GM12874 (cell line): ENCODE measurements at regions not wholly inside any gene's neighbourhood (a gene's known extent, or its start where the extent isn't known, plus 50 kb on each side); places are given as distances from the start of the nearest gene placed in this dataset.

Experiments
- TF ChIP-seq, protein P1 (sequence below): IDR thresholded peaks from 2 replicates; pipeline ENCODE4 v1.5.1; 2011; ENCODE audit warnings: low read depth, mild to moderate bottlenecking, control low read depth, low read length, moderate library complexity; ENCODE audit not compliant: insufficient read depth

DNA sequence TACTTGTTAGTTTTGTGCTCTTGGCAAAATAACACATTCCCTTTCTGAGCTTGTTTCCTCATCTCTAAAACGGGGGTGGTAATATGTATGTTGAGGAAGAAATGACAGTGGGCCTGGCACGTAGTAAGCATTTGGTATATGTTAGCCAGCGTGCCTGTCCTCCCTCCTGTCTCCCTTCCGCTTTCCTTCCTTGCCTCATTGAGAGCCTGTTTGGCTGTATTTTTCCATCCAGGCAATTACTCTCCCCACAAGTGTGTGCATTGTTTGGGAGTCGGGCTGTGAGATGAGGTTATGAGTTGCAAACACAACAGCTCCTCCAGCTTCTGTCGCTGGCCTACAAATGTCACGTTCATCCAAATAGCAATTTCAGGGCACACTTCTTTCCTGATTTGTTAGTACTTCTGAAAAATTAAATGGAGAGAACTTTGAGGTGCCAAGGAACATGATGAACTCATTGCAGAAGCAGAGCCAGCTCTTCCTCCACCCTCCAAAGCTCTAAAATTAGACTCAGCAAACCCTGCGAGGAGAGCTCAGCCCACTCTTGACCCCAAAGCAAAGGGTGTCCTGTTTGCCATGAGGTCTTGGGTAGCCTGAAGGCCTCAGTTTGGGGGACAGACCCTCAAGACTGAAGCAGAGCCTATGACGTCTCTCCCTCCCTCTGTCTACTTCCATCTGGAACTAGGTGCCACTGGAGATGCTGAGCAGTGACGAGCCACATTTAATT is 50.7 kb upstream of the TOX2 start:
- TF ChIP-seq, protein P1, sequence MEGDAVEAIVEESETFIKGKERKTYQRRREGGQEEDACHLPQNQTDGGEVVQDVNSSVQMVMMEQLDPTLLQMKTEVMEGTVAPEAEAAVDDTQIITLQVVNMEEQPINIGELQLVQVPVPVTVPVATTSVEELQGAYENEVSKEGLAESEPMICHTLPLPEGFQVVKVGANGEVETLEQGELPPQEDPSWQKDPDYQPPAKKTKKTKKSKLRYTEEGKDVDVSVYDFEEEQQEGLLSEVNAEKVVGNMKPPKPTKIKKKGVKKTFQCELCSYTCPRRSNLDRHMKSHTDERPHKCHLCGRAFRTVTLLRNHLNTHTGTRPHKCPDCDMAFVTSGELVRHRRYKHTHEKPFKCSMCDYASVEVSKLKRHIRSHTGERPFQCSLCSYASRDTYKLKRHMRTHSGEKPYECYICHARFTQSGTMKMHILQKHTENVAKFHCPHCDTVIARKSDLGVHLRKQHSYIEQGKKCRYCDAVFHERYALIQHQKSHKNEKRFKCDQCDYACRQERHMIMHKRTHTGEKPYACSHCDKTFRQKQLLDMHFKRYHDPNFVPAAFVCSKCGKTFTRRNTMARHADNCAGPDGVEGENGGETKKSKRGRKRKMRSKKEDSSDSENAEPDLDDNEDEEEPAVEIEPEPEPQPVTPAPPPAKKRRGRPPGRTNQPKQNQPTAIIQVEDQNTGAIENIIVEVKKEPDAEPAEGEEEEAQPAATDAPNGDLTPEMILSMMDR = no peak

GRCh38 chr20:43863330-43863729 is 51.3 kb upstream of the TOX2 start:
- TF ChIP-seq, protein P1 = no peak

DNA sequence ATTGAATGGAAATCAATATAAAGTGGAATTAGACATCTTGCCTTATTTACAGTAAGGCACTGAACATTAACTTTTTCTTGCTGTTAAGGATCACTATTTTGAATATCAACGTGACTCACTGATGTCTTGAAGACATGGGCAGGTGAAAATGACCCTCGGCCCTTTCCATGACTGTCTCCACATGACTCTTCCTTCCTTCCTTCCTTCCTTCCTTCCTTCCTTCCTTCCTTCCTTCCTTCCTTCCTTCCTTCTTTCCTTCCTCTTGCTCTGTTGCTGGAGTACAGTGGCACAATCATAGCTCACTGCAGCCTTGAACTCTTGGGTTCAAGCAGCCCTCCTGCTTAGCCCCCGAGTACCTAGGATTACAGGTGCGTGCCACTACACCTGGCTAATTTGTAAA is 52.2 kb upstream of the TOX2 start:
- TF ChIP-seq, protein P1 = no peak

- TF ChIP-seq, protein P1 = no peak
Observed at GRCh38 chr20:43859994-43860393, 54.7 kb upstream of the TOX2 start.

DNA sequence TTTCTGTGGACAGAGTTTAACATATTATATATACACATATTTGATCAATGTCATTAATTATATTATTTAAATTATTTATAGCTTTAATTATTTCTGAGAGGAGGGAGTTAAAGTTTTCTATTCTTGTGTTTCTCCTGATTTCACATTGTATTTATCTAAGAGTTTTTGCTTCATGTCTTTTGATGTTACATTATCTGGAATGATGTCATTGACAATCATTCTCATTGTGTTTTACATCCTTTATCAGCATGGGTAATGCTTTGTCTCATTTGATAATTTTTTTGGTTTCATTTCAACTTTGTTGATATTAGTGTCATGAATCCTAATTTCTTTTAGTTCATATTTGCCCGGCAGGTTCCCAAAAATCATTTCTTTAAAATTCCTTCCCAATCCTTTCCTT is 56.7 kb upstream of the TOX2 start:
- TF ChIP-seq, protein P1 = no peak

DNA sequence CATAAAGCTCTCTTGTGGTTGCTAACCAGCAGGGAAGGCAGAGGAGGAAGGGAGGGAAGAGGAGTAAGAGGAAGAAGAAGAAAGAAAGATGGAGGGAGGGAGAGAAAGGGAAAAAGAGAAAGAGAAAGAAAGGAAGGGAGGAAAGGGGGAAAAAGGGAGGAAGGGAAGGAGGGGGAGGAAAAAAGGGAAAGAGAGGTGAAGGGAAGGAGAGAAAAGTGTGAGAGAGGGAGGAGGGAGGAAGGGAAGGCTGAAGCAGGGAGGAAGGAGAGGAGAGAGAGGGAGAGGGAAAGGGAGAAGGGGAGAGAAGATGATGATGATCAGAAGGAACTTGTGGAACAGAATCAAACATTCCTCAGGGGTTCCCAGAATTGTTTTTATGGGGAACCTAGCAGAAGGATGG is 57.5 kb upstream of the TOX2 start:
- TF ChIP-seq, protein P1 = no peak

- TF ChIP-seq, protein P1 = no peak
Observed at GRCh38 chr20:43855803-43856202, 58.8 kb upstream of the TOX2 start.
